H1 (cell line): ENCODE measurements at regions not wholly inside any gene's neighbourhood (a gene's known extent, or its start where the extent isn't known, plus 50 kb on each side); places are given as distances from the start of the nearest gene placed in this dataset.

ENCODE experiments used
- ASH2L ChIP-seq: fragments of 200-600, 300-600 bp; sonication (generic); IDR thresholded peaks from one replicate; pipeline ENCODE4 v1.7.1; 2017; ENCODE audit warnings: low read length
- KDM4A ChIP-seq: IDR thresholded peaks from one replicate; pipeline ENCODE4 v1.7.1; 2012; ENCODE audit warnings: low read depth, mild to moderate bottlenecking, moderate library complexity, low read length, inconsistent platforms; ENCODE audit not compliant: severe bottlenecking
- SIRT6 ChIP-seq: IDR thresholded peaks from one replicate; pipeline ENCODE4 v1.7.1; 2012; ENCODE audit warnings: low read length, inconsistent platforms

- TF ChIP-seq KDM4A (no peak), SIRT6 (no peak), ASH2L (no peak)
Measured at GRCh38 chr2:83462881-83463280, 996.2 kb downstream of the SUCLG1 start (continued).
